ENCODE measurements at regions not wholly inside any gene's neighbourhood (a gene's known extent, or its start where the extent isn't known, plus 50 kb on each side); places are given as distances from the start of the nearest gene placed in this dataset.

GRCh38 chr2:216789081-216789480, 70.8 kb downstream of the TNP1 start:
- no peak for TF ChIP-seq JUND (IDR thresholded peaks at IDR 0.05; ENCODE audit: low read depth)
- in situ Hi-C loops (cut with HindIII; ENCODE audit: low pct_unique_long_range_greater_than_20kb, low sequenced_read_pairs) = no loop called here

GRCh38 chr2:216787851-216788540, 71.9 kb downstream of the TNP1 start:
- TF ChIP-seq JUND (IDR thresholded peaks at IDR 0.05; ENCODE audit: low read depth) = no peak
- in situ Hi-C loops (cut with HindIII; ENCODE audit: low pct_unique_long_range_greater_than_20kb, low sequenced_read_pairs) = no loop called here
- no peak for DNase-seq (ENCODE audit: low read depth in 1 of 2, low spot score in 1 of 2)

More at GRCh38 chr2:216789081-216789480, 70.8 kb downstream of the TNP1 start:
- DNase-seq (ENCODE audit: low read depth in 1 of 2, low spot score in 1 of 2) = no peak

GRCh38 chr2:216786676-216787075, 73.2 kb downstream of the TNP1 start:
- no peak for DNase-seq (ENCODE audit: low read depth in 1 of 2, low spot score in 1 of 2)
- in situ Hi-C loops (cut with HindIII; ENCODE audit: low pct_unique_long_range_greater_than_20kb, low sequenced_read_pairs) = no loop called here
- no peak for TF ChIP-seq JUND (IDR thresholded peaks at IDR 0.05; ENCODE audit: low read depth)

DNA sequence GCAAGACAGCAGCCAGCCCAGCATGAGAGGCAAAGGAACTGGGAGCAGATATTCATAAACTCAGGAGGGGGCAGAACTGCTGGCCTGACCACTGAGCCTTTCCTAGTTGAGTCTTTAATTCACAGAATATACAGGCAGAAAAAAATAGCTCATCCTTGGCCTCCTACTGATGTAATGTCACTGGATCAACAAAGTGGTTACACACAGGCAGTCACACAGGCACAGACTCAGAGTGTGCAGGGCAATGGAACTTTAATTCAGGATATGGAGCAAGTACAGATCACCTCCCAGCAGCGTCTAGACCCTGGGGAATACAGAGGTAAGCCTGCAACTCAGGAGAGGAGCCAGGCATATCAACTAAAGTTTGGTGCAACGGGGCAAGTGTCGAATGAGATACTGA, 75.4 kb downstream of the TNP1 start:
- no peak for DNase-seq (ENCODE audit: low read depth in 1 of 2, low spot score in 1 of 2)
- TF ChIP-seq JUND (IDR thresholded peaks at IDR 0.05; ENCODE audit: low read depth) = no peak
- in situ Hi-C loops (cut with HindIII; ENCODE audit: low pct_unique_long_range_greater_than_20kb, low sequenced_read_pairs) = no loop called here

- DNase-seq (ENCODE audit: low read depth in 1 of 2, low spot score in 1 of 2) = no peak
- TF ChIP-seq JUND (IDR thresholded peaks at IDR 0.05; ENCODE audit: low read depth) = no peak
- in situ Hi-C loops (cut with HindIII; ENCODE audit: low pct_unique_long_range_greater_than_20kb, low sequenced_read_pairs) = no loop called here
Observed at GRCh38 chr2:216781709-216782108, 78.2 kb downstream of the TNP1 start.

DNA sequence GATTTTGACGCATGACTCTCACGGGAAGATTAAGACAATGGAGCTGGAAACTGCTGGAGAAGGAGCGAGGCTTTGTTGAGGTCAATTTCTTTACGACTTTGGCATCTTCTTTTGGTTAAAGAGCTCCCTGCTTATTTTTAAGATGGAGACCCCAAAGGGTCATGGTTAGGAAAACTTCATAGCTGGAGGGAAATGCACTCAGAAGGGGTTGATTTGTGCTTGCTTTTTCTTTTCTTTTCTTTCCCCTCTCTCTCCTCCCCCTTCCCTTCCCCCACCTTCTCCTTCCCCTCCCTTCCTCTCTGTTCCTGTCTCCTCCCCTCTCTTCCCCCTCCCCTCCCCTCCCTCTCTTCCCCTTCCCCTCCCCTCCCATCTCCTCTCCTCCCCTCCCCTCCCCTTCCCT, 79.0 kb downstream of the TNP1 start:
- in situ Hi-C loops (cut with HindIII; ENCODE audit: low pct_unique_long_range_greater_than_20kb, low sequenced_read_pairs) = no loop called here
- no peak for TF ChIP-seq JUND (IDR thresholded peaks at IDR 0.05; ENCODE audit: low read depth)
- no peak for DNase-seq (ENCODE audit: low read depth in 1 of 2, low spot score in 1 of 2)

- in situ Hi-C loops (cut with HindIII; ENCODE audit: low pct_unique_long_range_greater_than_20kb, low sequenced_read_pairs) = no loop called here
- DNase-seq (ENCODE audit: low read depth in 1 of 2, low spot score in 1 of 2) = peak in 1 of 2 experiments; percentile 83
- TF ChIP-seq JUND (IDR thresholded peaks at IDR 0.05; ENCODE audit: low read depth) = no peak
Observed at GRCh38 chr2:216777637-216778273, 82.1 kb downstream of the TNP1 start.

DNA sequence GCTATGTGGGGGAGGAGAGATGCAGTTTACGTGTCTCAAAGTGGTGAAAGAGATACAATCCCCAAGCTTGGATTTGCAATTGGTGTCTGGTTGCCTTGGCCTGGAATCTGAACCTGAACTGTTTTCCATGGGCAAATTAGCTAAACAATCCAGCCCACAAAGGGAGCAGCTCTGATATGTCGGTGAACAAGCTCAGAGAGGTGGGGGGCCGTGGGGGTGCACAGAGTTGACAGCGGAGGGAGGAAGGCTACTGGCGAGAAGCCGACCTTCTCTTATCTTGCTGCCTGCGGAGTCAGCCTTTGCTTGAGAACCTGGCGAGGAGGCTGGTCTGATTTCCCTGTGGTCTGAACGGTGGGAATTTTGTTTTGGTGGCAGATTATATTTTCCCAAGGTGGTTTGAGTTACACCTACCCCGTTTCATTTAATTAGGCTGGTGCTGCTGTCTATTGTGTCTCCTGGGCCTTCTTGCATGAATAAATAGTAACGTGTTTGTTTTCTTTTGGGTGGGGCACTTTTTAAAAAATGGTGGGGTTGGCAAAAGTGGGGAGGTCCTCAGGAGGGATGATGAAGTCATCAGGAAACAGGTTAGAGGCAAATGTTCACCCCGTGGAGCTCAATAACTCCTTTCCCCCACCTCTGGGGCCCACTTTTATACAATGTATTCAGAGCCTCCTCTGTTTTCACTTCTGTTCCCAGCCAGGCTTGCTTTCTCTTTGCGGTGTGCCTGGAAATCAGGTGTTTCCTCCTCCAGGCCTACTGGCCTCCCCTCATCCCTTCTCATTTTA, 80.9 kb upstream of the IGFBP5 start:
- DNase-seq (ENCODE audit: low read depth in 1 of 2, low spot score in 1 of 2) = no peak
- TF ChIP-seq JUND (IDR thresholded peaks at IDR 0.05; ENCODE audit: low read depth) = no peak
- in situ Hi-C loops (cut with HindIII; ENCODE audit: low pct_unique_long_range_greater_than_20kb, low sequenced_read_pairs) = no loop called here

DNA sequence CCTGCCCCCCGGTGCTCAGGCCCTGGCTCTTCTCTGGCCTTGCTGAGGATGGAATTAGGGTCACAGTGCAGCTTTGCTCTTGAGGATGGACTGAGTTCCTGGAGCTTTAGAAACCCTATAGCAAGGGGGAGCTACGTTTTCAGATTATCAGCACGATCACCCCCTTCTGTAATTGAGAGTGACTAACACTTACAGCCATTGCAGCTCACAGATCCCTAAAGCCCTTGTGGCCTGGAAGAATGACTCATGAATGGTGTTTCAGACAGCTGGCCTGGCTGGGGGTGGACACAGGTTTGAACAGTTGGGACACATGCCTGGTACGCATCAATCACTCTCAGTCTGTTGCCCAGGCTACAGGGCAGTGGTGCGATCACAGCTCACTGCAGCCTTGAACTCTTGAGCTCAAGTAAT, 79.7 kb upstream of the IGFBP5 start:
- no peak for DNase-seq (ENCODE audit: low read depth in 1 of 2, low spot score in 1 of 2)
- in situ Hi-C loops (cut with HindIII; ENCODE audit: low pct_unique_long_range_greater_than_20kb, low sequenced_read_pairs) = no loop called here
- no peak for TF ChIP-seq JUND (IDR thresholded peaks at IDR 0.05; ENCODE audit: low read depth)

GRCh38 chr2:216774620-216775019, 79.3 kb upstream of the IGFBP5 start:
- no peak for DNase-seq (ENCODE audit: low read depth in 1 of 2, low spot score in 1 of 2)
- in situ Hi-C loops (cut with HindIII; ENCODE audit: low pct_unique_long_range_greater_than_20kb, low sequenced_read_pairs) = no loop called here
- TF ChIP-seq JUND (IDR thresholded peaks at IDR 0.05; ENCODE audit: low read depth) = no peak

DNA sequence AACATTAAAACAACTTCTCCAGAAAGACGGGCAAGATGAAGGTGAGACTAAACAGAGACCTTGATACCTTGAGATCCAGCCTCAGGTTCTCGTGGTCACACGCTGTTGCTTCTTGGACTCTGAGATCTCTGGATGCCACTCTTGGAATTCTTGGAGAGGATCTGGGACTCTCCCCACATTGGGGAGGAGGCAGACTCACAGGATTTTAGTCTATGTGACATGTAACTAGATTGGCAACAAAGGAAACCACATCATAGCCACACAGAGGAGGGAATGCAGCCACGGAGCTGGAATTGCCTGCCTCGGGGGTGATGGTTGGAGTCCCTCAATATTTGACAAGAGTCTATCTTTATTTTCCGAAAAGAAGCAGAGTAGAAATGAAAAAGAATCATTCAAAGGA, 78.8 kb upstream of the IGFBP5 start:
- in situ Hi-C loops (cut with HindIII; ENCODE audit: low pct_unique_long_range_greater_than_20kb, low sequenced_read_pairs) = no loop called here
- DNase-seq (ENCODE audit: low read depth in 1 of 2, low spot score in 1 of 2) = no peak
- no peak for TF ChIP-seq JUND (IDR thresholded peaks at IDR 0.05; ENCODE audit: low read depth)

DNA sequence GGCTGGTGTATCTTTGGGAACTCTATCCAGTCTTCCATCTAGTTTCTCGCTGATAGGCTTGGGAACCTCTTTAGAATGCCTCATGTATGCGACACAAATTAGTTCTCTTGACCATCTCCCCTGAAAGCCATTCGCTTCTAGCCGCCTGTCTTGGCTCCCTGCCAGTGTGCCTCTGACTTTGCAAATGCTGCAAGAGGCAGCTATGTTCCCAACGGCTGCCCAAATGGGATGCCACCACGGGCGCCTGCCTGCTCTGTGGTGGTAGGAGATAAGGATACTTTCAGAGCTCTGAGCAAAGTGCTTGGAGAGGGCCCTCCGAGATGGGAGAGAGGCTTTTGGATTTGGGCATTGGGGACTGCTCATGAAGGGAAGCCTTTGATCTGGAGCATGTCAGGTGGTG, 77.7 kb upstream of the IGFBP5 start:
- no peak for DNase-seq (ENCODE audit: low read depth in 1 of 2, low spot score in 1 of 2)
- in situ Hi-C loops (cut with HindIII; ENCODE audit: low pct_unique_long_range_greater_than_20kb, low sequenced_read_pairs) = no loop called here
- no peak for TF ChIP-seq JUND (IDR thresholded peaks at IDR 0.05; ENCODE audit: low read depth)

DNA sequence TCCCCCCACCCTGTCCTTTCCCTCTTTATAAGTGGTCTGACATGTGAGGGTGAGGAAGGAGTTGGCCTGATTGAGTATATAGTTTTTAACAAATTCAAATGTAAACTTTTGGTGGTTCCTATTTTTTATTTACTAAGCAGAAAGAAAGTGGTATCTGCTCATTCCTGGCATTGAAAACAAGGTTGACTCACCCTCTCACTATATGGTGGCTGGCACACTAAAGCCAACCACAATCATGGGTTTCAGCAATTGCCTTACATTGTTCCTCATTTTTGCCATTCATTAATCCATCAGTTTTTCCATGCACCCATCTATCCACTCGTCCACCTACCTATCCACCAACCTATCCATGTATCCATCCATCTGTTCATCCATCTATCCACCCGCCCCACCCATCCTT, 75.4 kb upstream of the IGFBP5 start:
- in situ Hi-C loops (cut with HindIII; ENCODE audit: low pct_unique_long_range_greater_than_20kb, low sequenced_read_pairs) = no loop called here
- no peak for TF ChIP-seq JUND (IDR thresholded peaks at IDR 0.05; ENCODE audit: low read depth)
- no peak for DNase-seq (ENCODE audit: low read depth in 1 of 2, low spot score in 1 of 2)

All from T47D (cell line).